ENCODE measurements at regions not wholly inside any gene's neighbourhood (a gene's known extent, or its start where the extent isn't known, plus 50 kb on each side); places are given as distances from the start of the nearest gene placed in this dataset.
"Not testable (repeated sequence)": the region's sequence is repeated elsewhere in the genome, so short reads cannot be mapped to it uniquely, and the experiment has no call there.

- DNase-seq, result no peak
These were observed 626.9 kb downstream of the MAT2B start for GRCh38 chr5:164132358-164132757.

DNA sequence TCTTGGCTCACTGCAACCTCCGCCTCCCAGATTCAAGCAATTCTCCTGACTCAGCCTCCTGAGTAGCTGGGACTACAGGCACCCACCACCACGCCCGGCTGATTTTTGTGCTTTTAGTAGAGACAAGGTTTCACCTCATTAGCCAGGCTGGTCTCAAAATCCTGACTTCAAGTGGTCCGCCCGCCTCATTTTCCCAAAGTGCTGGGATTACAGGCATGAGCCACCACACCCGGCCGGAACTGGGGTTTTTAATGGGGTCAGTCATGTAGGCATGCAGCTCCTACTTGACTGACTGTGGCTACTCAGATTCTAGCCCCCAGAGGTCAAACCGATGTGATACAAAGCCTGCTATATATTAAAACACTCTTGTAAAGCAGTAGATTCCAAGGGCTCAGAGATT lies 631.7 kb downstream of the MAT2B start:
- DNase-seq, result no peak

DNA sequence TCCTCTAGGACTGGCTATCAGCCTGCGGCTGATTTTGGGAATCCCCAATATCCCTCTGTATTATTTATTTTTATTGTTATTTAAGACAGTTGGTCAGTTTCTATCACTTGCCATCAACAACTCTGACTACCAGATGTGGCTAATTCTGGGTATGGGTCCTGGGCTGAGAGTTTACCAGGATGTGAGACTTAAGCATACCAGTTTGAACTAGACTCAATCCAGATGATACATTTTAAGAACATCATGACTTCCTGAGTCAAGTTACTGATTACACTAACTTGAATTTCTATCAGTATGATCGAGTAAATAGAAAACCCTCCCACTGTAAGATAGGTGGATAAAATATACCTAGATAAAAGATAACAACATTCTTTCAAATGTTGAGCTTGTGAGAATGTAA lies 634.0 kb downstream of the MAT2B start:
- no peak for DNase-seq

- DNase-seq, result no peak
These were observed 640.0 kb downstream of the MAT2B start for GRCh38 chr5:164145458-164145857.

DNA sequence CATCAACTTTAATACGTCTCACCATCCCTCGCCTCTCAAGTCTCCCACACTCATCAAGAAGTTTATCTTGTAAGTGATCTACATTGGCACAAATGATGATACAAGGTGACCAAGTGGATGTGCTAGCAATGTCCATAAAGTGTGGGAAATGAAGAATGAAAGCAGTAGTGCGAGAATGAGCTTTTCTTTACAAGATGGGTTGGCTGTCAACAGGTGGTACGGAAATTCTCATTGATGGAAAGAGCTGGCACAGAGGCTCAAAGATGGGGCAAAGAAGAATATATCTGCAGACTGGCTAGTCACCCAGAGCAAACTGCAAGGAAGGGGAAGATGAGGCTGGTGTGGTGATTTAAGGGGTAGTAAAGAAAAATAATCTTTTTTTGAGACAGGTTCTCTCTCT lies 640.8 kb downstream of the MAT2B start:
- DNase-seq, result no peak

DNA sequence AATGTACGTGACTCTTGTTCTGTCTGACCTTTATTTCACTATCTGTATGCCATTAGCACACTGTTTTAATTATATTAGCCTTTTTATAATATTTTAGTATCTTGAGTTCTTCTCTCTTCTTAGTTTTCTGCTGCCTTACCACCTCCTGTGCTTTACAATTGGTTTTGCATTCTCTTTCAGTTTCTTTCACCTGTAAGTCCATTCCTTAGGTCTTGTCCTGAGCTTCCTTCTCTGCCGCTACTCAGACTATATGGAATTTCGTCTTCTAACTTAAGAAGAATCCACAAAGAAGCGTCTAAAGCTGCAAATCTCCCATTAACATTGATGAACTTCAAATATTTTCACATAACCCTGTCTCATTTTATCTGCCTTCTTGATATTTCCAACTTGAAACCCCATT lies 642.9 kb downstream of the MAT2B start:
- no peak for DNase-seq

- not testable (repeated sequence) for DNase-seq
These were observed 647.1 kb downstream of the MAT2B start for GRCh38 chr5:164152539-164152938.

DNA sequence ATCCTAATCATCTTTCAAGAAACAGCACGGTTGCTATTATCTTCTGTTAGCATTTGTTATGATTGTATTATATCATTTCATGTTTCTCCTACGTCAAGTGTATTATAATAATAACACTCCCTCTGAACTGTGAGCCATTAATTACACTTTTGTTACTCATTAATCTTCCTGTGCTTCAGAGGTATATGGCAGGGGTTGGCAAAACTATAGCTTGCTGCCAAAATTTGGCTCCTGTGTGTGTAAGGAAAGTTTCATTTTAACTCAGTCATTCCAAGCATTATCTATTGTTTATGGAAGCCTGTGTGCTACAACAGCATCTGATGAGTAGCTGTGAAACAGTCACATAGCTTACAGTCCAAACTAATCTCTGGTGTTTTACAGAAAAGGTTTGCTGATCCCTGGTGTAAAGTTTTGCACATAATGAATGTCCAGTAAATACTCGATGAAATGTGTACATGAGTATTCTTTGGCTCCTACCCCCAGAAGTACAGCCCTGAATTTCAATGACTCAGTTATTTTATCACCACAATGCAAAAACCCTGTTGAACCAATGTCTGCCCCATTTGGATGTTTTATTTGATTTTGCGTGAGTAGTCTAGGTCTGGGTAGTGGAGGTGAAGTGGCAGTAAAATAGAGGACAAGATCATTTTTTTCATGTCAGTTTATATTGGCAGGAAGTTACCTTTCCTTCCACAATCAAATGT lies 648.2 kb downstream of the MAT2B start:
- DNase-seq, result no peak

DNA sequence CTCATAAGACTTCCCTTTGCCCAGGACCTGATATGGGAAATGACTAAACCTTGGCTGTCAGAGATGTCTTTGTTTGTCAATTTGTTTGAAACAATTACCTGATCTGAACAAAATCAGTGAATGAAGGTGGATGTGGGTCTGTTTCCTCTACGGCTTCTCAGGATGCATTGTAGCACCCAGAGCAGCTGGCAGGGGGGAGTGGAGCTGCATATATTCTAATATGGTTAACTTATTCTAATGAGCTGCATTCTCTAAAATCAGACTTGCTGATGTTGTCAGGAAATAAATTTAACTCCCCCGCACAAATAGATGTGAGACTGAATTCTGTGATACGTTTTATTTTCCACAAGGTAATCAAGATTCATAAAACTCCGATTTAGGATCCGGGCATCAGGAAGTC lies 665.4 kb downstream of the MAT2B start:
- no peak for DNase-seq

DNA sequence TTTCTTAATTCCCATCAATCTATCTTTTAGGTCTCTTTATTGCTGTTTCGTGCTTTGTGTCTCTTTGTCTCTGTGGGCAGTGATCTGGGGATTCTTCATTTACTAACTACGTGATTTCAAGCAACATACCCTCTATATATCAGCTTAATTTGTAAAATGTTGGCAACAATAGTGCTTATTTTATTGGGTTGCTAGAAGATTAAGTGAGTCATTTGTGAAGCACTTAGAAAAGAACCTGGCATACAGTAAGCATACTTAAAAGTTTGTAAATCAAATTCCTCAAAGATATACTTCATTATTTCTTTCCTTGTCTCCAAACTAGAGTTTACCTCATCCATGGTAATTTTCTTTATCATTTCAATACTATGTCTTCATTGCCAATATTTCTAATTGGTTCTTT lies 669.7 kb downstream of the MAT2B start:
- DNase-seq, result no peak

DNA sequence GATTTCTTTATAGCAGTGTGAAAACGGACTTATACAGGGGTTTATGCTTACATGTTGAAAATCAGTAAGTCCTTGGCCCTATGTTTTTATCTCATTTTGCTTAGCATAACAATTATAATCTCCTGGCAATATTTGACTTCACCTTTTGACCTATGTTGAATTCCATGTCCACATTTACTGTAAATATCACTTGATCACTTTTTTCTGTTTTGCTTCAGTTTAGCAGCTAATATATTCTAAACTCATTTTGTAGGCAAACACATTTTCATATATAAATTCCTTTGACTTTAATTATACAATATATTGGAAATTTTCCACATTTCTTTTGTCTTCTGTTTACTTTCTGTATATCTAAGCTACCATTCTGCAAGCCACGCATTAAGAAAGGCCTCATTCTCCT lies 674.0 kb downstream of the MAT2B start:
- DNase-seq, result no peak

GRCh38 chr5:164181604-164182003 lies 676.2 kb downstream of the MAT2B start:
- no peak for DNase-seq

DNA sequence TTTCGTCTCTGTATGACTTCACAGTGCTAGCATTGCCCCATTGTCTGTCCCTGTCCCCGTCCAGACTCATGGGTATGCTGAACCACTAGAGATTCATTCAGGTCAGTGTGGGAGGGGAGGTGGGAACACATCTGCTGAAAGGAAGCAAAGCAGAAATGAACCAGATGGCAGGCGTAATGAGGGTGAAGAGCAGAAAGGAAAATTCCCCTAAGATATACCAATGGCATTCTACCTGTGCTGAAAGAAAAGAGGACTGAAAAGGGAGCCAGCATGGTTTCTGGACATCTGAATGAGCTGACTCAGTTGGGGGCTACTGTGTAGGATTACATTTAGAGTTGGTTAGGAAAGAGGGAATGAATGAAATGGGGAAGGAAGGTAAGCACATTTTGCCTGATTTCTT lies 678.7 kb downstream of the MAT2B start:
- DNase-seq, result no peak

- no peak for DNase-seq
These were observed 679.6 kb downstream of the MAT2B start for GRCh38 chr5:164185000-164185399.

GRCh38 chr5:164186550-164186949 lies 681.1 kb downstream of the MAT2B start:
- no peak for DNase-seq

- DNase-seq, result no peak
These were observed 682.4 kb downstream of the MAT2B start for GRCh38 chr5:164187785-164188184.

DNA sequence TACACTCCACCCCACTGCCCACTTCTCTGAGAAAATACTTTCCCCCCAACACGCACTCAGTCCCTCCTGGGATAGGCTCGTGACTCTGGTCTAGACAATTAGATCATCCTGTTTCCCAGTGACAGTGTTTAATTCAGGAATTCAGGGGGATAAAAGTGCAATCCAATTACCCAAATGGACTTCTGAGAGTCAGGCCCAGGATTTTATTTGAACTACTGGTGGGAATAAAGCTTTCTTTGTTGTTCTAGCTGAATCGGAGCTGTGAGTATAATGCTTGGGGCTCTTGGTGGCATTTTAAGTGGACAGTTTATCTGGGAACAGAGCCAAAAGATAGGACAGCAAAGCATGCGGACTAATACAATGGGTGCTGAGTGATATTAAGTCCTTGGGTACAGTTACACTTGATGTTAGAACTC lies 683.3 kb downstream of the MAT2B start:
- DNase-seq, result no peak

GRCh38 chr5:164191240-164191639 lies 685.8 kb downstream of the MAT2B start:
- DNase-seq, result no peak

DNA sequence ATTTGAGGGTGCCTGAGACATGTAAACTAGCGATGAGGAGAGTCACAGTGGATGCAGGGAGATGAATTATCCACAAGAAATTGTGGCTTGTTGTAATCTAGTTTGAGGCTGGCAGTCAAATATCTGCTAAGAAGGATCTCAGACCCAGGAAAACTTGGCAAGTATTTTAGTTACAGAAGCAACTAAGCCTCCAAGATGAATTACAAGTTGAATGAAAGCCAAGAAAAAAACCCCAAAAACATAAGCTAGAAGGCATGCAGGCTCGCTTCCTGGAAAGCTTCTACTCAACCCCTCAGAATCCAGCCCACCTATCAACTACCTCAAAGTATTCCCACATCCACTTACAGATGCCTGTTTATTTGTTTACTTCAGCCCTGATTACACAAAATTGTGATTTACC lies 696.9 kb downstream of the MAT2B start:
- no peak for DNase-seq

- DNase-seq, result no peak
These were observed 698.3 kb downstream of the MAT2B start for GRCh38 chr5:164203581-164204225.

DNA sequence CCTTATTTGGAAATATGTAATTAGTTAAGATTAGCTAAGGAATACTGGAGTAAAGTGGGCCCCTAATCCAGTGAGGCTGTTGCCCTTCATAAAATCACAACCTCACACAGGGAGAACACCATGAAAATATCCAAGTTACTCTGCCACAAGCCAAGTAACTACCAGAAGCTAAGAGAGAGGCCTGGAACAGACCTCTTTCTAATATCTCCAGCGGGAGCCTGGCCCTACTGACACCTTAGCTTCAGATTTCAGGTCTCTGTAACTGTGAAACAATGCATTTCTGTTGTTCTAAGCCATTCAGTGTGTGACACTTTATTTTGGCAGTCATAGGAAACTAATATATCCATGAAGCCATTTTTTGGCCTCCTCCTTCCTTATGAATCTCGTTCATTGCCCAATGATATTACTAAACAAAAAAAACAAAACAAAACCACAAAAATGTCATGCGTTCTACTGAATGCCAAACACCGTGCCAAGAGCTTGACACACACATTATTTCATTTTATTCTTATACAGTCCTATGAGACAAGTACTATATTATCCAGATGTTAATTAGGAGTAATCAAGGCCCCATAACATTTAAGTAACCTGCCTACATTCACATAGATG lies 699.0 kb downstream of the MAT2B start:
- DNase-seq, result no peak

GRCh38 chr5:164206196-164206595 lies 700.8 kb downstream of the MAT2B start:
- no peak for DNase-seq

- DNase-seq, result no peak
These were observed 702.2 kb downstream of the MAT2B start for GRCh38 chr5:164207646-164208045.

DNA sequence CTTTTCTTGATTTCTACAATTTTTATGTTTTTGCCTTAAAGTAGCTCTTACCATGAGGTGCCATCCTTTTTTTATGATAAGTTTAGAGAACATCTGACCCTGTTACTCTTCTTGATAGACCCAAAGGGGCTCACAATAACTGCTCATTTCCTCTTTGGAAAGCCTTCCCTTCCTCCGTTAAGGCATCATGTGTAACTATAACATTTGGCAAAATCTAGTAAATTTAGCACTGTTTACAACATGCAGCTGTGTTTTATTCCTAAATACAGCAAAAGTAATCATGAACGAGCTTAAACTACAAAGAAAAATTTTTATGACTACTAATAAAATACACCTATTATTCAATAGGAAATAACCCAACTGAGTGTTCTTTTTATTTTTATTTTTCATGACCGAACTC lies 705.1 kb downstream of the MAT2B start:
- DNase-seq, result no peak
